ENCODE measurements at regions not wholly inside any gene's neighbourhood (a gene's known extent, or its start where the extent isn't known, plus 50 kb on each side); places are given as distances from the start of the nearest gene placed in this dataset.

GRCh38 chr11:33419924-33420323, 162.7 kb downstream of the HIPK3 start:
- Mint-ChIP-seq H3K27me3 (peaks cover 50 to 60% of the 10 kb centered on the region in 2 donors), H3K9me3 (no peaks in the 10 kb centered on the region), H3K36me3 (ENCODE audit: insufficient read depth) (no peaks in the 10 kb centered on the region), H3K4me1 (ENCODE audit: low read depth in 2 of 2) (no peaks in the 10 kb centered on the region), H3K27ac (no peak overlapping the region), H3K4me3 (no peak overlapping the region)
- DNase-seq (no peak), ATAC-seq (replicated peaks) (no peak)

DNA sequence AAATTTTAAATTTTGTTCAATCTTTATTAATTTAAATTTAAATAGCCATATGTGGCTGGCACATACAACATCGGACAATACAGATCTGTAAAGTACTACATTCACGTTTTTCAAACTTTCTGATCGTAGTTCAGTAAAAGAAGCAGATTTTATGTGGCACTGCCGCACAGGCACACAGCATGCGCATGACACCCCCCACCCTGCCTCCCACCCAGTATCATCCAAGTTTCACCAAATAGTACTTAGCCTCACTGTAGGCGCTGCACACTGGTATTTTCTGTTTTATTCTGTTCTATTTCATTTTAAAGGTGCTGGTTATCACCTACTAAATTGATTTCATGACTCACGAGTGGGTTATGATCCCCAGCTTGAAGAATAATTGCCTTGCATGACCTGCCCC, 159.9 kb downstream of the HIPK3 start:
- ATAC-seq (replicated peaks) (no peak), DNase-seq (no peak)
- H3K27ac Mint-ChIP-seq, result no peak overlapping the region
- H3K4me3 Mint-ChIP-seq, result no peak overlapping the region
- H3K9me3 Mint-ChIP-seq, result no peaks in the 10 kb centered on the region
- H3K4me1 Mint-ChIP-seq (ENCODE audit: low read depth in 2 of 2), result no peaks in the 10 kb centered on the region
- peaks cover 47 to 64% of the 10 kb centered on the region in 2 donors for H3K27me3 Mint-ChIP-seq
- H3K36me3 Mint-ChIP-seq (ENCODE audit: insufficient read depth), result no peaks in the 10 kb centered on the region

DNA sequence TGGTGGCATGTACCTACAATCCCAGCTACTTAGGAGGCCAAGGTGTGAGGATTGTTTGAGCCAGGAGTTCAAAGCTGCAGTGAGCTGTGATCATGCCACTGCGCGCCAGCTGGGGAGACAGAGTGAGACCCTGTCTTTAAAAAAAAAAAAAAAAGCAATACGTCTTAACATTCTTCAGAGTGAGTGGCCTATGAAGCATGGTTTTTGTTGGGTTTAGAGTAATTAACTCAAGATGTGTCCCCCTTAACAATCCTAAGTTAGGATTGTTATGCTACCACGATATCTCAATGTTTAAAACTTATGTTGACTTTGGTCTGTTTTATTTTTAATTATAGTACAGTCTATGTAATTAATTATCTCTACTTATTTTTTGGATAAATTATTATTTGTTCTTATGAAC, 156.1 kb downstream of the HIPK3 start:
- Mint-ChIP-seq H3K27me3 (peaks cover 59 to 61% of the 10 kb centered on the region in 2 donors), H3K4me1 (ENCODE audit: low read depth in 2 of 2) (no peaks in the 10 kb centered on the region), H3K9me3 (no peaks in the 10 kb centered on the region), H3K4me3 (no peak overlapping the region), H3K27ac (no peak overlapping the region), H3K36me3 (ENCODE audit: insufficient read depth) (no peaks in the 10 kb centered on the region)
- DNase-seq, result no peak
- no peak for ATAC-seq (replicated peaks)

DNA sequence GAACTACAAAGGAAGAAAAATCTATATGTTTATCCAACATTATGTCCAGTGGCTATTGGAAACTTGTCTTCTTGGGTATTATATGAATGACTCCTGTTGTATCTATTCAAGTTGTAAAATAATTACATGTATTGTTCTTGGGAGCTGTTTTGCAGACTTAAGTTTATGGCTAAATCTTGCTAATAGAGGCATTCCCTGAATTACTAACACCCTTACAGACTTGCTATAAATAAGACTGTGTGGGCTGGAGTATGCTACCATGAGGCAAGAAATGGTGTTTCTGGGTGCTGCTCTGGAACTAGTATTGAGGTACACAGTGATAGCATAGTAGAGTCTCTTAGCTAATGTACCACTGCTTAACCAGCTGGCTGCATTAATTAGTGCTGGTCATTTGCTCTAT, 155.1 kb downstream of the HIPK3 start:
- H3K36me3 Mint-ChIP-seq (ENCODE audit: insufficient read depth), result no peaks in the 10 kb centered on the region
- H3K27me3 Mint-ChIP-seq, result peaks cover 50 to 52% of the 10 kb centered on the region in 2 donors
- no peak overlapping the region for H3K4me3 Mint-ChIP-seq
- H3K9me3 Mint-ChIP-seq, result no peaks in the 10 kb centered on the region
- DNase-seq, result no peak
- no peaks in the 10 kb centered on the region for H3K4me1 Mint-ChIP-seq (ENCODE audit: low read depth in 2 of 2)
- H3K27ac Mint-ChIP-seq, result no peak overlapping the region
- no peak for ATAC-seq (replicated peaks)

GRCh38 chr11:33411751-33412150, 154.6 kb downstream of the HIPK3 start:
- H3K36me3 Mint-ChIP-seq (ENCODE audit: insufficient read depth), result no peaks in the 10 kb centered on the region
- no peaks in the 10 kb centered on the region for H3K4me1 Mint-ChIP-seq (ENCODE audit: low read depth in 2 of 2)
- ATAC-seq (replicated peaks) (no peak), DNase-seq (no peak)
- no peaks in the 10 kb centered on the region for H3K9me3 Mint-ChIP-seq
- peaks cover 48 to 51% of the 10 kb centered on the region in 2 donors for H3K27me3 Mint-ChIP-seq
- H3K4me3 Mint-ChIP-seq, result no peak overlapping the region
- H3K27ac Mint-ChIP-seq, result no peak overlapping the region

- DNase-seq, result no peak
- peaks cover 37 to 48% of the 10 kb centered on the region in 2 donors for H3K27me3 Mint-ChIP-seq
- no peaks in the 10 kb centered on the region for H3K4me1 Mint-ChIP-seq (ENCODE audit: low read depth in 2 of 2)
- no peak for ATAC-seq (replicated peaks)
- no peaks in the 10 kb centered on the region for H3K9me3 Mint-ChIP-seq
- H3K27ac Mint-ChIP-seq, result no peak overlapping the region
- H3K36me3 Mint-ChIP-seq (ENCODE audit: insufficient read depth), result no peaks in the 10 kb centered on the region
- H3K4me3 Mint-ChIP-seq, result no peak overlapping the region
These were observed 153.0 kb downstream of the HIPK3 start for GRCh38 chr11:33410086-33410765.

Data from effector memory CD8-positive, alpha-beta T cell (primary cell).